SU-DHL-6 (cell line): ENCODE measurements at regions not wholly inside any gene's neighbourhood (a gene's known extent, or its start where the extent isn't known, plus 50 kb on each side); places are given as distances from the start of the nearest gene placed in this dataset.

Experiments used
- CTCF ChIP-seq: fragments of 200-600 bp; sonication (generic); IDR thresholded peaks from one replicate; pipeline ENCODE4 v1.5.1; 2017; ENCODE audit warnings: antibody characterized with exemption, mild to moderate bottlenecking, low read length, moderate library complexity; ENCODE audit not compliant: insufficient read depth, poor library complexity, severe bottlenecking
- EZH2phosphoT487 ChIP-seq: fragments of 200-600 bp; sonication (generic), shearing (Covaris generic); conservative IDR thresholded peaks from 2 replicates; pipeline ENCODE4 v1.6.1; 2018; ENCODE audit warnings: mild to moderate bottlenecking, antibody characterized with exemption, low read length, moderate library complexity, mixed read lengths

GRCh38 chr7:131613909-131614308 is 57.5 kb upstream of the PODXL start:
- TF ChIP-seq CTCF (no peak), EZH2phosphoT487 (no peak)
